GM18498 (cell line): ENCODE measurements at regions not wholly inside any gene's neighbourhood (a gene's known extent, or its start where the extent isn't known, plus 50 kb on each side); places are given as distances from the start of the nearest gene placed in this dataset.
A peak's percentile ranks its signal among the peaks of the same experiment; 100 is the strongest.
"Not testable (repeated sequence)": the region's sequence is repeated elsewhere in the genome, so short reads cannot be mapped to it uniquely, and the experiment has no call there.

Experiments
- ATAC-seq: cut with Tn5 transposase; IDR thresholded peaks from one replicate; pipeline ENCODE4 v1.9.1; 2021; ENCODE audit warnings: mild to moderate bottlenecking, moderate library complexity; ENCODE audit not compliant: unreplicated experiment

- ATAC-seq, result no peak
Observed at GRCh38 chr4:82194329-82194728, 179.5 kb downstream of the HNRNPD start.

GRCh38 chr4:82192017-82192673 is 181.6 kb downstream of the HNRNPD start:
- ATAC-seq, result no peak

- ATAC-seq, result no peak
Observed at GRCh38 chr4:82181789-82182188, 192.0 kb downstream of the HNRNPD start.

- ATAC-seq, result no peak
Observed at GRCh38 chr4:82172186-82172585, 201.6 kb downstream of the HNRNPD start.

GRCh38 chr4:82171531-82172155 is 202.1 kb downstream of the HNRNPD start:
- no peak for ATAC-seq

- no peak for ATAC-seq
Observed at GRCh38 chr4:82149750-82150149, 224.0 kb downstream of the HNRNPD start.

- no peak for ATAC-seq
Observed at GRCh38 chr4:82145850-82146249, 227.9 kb downstream of the HNRNPD start.

- no peak for ATAC-seq
Observed at GRCh38 chr4:82140422-82140821, 233.4 kb downstream of the HNRNPD start.

- ATAC-seq, result no peak
Observed at GRCh38 chr4:82139287-82139686, 234.5 kb downstream of the HNRNPD start.

- no peak for ATAC-seq
Observed at GRCh38 chr4:82138374-82138773, 235.4 kb downstream of the HNRNPD start.

- peak; percentile 48 for ATAC-seq
Observed at GRCh38 chr4:82136161-82136801, 237.5 kb downstream of the HNRNPD start.

- ATAC-seq, result no peak
Observed at GRCh38 chr4:82128355-82128754, 245.4 kb downstream of the HNRNPD start.

GRCh38 chr4:82126512-82127040 is 247.2 kb downstream of the HNRNPD start:
- no peak for ATAC-seq

- no peak for ATAC-seq
Observed at GRCh38 chr4:82125787-82126297, 247.9 kb downstream of the HNRNPD start.

- no peak for ATAC-seq
Observed at GRCh38 chr4:82124932-82125786, 248.6 kb downstream of the HNRNPD start.

GRCh38 chr4:82124365-82124764 is 249.4 kb downstream of the HNRNPD start:
- ATAC-seq, result no peak

- ATAC-seq, result no peak
Observed at GRCh38 chr4:82123934-82124333, 249.9 kb downstream of the HNRNPD start.

- ATAC-seq, result not testable (repeated sequence)
Observed at GRCh38 chr4:82115183-82115582, 258.6 kb downstream of the HNRNPD start.

- no peak for ATAC-seq
Observed at GRCh38 chr4:82108506-82108905, 265.3 kb downstream of the HNRNPD start.

- no peak for ATAC-seq
Observed at GRCh38 chr4:82104578-82104977, 269.2 kb downstream of the HNRNPD start.
